HG02938 (cell line): ENCODE measurements at regions not wholly inside any gene's neighbourhood (a gene's known extent, or its start where the extent isn't known, plus 50 kb on each side); places are given as distances from the start of the nearest gene placed in this dataset.
A peak's percentile ranks its signal among the peaks of the same experiment; 100 is the strongest.

Experiments used
- ATAC-seq: cut with Tn5 transposase; IDR thresholded peaks from one replicate; pipeline ENCODE4 v1.9.1; 2021; ENCODE audit warnings: mild to moderate bottlenecking, moderate library complexity; ENCODE audit not compliant: unreplicated experiment

DNA sequence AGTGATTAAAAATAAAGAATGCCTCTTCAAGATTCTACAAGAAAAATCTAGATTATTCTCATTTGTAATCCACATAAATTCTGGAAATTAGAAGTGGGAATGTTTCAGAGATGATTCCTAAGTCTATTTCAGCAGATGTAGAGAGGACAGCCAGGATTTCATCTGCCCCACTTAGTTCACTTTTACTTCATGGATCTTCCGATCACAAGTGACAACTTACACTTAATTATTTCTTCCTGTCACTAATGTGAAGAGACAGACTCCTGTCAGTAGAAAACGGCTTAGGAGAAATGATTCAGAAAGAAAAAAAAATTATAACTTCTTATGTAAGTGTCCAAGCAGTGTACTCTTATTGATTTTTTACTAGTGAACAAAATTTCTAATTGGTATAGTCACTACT lies 368.2 kb upstream of the SMIM30 start:
- ATAC-seq = no peak

DNA sequence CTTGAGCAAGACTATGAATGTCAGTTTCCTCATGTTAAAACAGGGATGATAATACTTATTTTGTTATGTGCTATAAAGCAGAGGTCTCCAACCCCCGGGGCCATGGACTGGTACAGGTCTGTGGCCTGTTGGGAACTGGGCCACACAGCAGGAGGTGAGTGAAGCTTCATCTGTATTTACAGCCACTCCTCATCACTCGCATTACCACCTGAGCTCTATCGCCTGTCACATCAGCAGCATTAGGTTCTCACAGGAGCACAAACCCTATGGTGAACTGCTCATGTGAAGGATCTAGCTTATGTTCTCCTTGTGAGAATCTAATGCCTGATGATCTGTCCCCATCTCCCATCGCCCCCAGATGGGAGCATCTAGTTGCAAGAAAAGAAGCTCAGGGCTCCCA lies 365.3 kb upstream of the SMIM30 start:
- ATAC-seq = no peak

DNA sequence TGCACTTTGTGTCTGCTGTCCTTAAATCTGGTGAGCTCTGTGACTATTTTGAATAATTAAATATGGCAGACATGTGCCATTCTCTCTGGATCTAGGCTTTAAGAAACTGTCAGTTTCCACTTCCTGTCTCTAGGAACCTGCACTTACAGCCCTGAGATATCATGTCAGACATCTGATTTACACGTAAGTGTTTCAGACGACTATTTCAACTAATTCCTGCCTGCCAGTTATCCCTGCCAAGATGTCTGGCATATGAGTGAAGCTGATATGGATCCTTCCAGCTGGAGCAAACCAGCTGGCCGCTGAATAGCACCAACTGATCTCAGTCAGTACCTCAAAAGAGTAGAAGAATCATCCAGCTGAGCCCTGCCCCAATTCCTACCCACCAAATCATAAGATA lies 362.2 kb upstream of the SMIM30 start:
- ATAC-seq = no peak

DNA sequence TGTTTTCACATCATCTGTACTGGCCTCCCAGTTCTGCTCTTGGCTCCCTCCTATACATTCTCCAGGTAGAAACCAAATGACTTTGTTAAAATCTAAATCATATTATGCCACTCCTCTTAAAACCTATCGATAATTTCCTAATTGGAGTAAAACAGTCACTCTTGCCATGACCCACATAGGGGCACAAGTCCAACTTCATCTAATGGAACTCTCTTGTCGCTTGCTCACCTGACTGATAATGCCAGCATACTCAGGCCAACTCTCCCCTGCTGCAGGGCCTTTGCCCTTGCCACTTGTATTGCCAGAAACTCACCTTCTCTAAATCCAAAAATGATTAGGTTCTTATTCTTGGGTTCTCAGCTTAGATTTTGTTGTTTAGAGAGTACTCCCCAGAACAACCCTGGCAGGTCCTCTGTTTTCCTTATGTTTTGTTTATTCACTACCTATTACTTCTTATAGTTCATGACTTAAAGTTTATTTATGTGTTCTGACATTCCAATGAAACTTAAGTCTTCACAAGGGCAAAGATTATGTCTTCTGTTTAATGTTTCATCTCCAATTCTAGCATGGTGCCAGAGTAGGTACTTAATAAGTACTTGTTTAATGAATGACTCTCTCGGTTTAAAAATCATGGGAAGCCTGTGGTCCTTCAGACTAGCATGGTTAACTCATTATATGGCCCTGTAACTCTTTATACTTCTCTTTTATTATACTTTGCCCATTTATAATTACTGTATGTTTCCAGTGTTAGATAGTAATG lies 345.9 kb upstream of the SMIM30 start:
- ATAC-seq = no peak

DNA sequence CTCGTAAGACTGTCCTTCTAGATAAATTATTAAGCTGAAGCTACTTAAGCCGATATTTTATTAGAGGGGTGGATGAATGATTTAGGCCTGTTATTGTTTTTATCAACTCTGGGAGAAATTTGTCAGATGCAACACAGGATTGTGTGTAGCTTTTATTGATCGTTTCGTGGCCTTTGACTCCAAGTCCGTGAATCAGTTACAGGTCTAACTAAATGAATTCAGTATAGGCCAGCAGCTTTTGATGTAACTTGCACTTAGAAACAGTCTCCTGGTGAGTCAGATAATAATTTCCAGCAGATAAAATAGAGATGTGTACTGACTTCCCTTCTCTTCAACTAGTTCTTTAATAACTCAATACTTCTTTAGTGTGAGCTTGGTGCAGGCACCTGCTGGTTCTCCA lies 341.7 kb upstream of the SMIM30 start:
- no peak for ATAC-seq

DNA sequence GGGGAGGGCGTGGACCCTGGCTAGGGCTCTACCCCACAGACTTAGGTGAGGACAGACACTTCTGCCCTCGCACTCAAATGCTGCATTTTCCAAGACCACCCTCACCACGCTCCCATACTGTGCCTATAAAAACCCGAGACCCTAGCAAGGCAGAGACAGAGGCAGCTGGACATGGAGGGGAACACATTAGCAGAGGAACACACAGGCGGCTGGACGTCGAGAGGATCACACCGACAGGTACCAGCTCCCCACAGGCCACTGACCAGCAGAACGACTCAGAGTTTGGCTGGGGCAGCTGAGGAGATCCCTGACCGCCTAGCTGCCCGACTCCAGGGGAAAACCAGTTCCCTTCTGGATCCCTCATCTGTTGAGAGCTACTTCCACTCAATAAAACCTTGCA lies 338.2 kb upstream of the SMIM30 start:
- ATAC-seq = no peak

DNA sequence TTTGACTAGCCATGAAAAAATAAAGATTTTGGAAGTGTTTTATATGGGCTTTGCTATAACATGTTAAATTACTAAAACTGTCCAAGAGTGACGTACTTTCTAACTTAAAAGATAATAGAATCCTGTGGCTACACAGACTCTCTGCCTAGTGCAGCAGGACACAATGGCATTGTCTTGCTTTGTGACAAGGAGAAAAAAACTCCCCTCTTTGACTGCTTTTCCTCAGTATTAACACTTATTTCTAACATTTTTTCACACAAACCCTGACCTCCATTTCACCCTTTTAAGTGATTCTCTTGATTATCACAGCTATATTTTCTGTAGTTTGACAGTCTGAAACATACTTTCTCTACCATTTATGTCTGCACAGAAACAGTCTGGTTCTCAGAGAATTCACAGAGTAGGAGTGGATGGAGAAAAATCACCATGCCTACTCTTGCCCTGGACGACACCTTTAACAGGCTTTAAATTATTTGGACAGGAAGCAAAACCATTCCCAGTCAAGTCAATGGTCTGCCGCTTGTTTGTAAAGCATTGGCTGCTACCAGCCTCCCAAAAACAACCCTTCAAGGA lies 336.3 kb upstream of the SMIM30 start:
- no peak for ATAC-seq

DNA sequence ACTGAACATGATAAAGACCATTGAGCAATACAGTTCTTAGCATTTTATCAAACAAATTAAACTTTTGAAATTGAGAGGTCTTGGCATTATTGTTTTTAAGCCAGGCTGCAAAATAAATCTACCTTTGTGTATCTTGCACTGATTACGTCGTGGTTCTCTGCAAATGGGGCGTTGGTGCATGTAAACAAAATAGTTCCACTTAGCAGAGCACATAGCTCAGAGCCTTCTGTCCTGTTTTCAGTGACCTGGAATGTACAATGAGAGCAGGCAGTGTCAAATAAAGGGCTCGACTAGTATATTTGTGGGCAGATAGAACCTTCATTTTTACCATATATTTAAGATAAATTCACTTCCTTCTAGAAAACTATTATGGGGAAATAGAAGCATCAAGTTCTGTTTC lies 333.9 kb upstream of the SMIM30 start:
- no peak for ATAC-seq

DNA sequence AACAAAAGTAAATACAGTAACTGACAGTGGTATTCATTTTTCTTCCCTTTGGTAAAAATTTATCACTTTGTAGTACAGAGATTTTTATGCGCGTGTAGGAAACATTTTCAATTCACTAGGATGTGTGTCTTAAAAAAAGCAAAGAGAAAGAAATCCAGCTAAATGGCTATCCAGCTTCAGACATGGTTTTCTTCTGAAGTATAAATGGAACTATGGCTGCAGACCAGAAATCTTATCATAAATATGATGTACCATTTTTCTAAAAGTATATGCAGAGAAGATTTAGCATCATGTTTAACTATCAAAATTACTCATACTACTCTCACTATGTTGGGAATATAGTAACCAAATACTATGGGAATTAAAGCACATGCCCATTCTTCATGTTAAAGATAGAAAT lies 328.4 kb upstream of the SMIM30 start:
- ATAC-seq = no peak

DNA sequence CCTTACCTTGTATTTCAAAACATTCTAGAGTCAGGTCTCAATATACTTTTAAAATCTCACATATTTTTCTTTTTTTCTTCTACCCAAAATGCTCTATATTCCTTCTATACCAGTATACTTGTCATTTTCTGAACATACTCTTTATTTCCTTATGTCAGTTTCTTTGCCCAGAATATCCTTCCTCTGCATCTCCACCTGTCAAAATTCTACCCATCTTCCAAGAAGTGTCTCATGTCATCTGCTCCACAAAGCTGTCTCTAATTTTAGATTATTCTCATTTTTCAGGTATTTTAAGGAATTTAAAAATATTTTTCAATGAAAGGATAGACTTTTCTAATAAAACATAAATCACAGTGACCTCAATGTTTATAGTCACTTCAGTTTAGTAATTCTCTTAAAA lies 328.0 kb upstream of the SMIM30 start:
- ATAC-seq = no peak

DNA sequence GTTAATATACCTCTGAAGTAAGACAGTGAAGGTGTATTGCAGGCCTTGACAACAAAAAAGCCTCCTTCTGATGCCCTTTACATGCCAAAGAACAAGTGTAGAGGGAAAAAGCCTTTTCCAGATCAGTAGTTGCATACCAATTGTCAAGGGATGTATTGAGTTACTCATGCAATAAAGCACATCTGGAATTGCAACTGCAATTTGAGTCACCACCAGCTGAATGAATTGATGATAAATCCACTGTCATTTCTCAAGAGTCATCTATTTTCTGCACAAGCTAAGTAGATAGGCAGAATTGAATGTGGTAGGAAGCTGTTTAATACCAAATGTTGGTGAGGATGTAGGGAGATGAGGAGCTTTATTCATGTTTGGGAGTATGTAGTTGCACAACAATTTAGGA lies 325.9 kb upstream of the SMIM30 start:
- ATAC-seq = no peak

DNA sequence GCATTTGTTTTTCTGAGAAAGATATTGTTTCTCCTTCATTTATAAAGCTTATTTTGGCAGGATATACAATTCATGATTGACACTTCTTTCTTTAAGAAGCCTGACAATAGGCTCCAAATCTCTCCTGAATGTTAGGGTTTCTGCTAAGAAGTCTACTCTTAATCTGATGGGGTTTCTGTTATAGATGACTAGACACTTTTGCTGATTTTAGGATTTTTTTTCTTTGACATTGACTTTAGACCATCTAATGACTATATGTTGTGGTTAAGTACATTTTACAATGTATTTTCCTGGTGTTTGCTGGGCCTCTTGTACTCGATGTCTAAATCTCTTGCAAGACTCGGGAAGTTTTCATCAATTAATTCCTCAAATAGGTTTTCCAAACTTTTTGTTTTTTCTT lies 321.8 kb upstream of the SMIM30 start:
- ATAC-seq = no peak

DNA sequence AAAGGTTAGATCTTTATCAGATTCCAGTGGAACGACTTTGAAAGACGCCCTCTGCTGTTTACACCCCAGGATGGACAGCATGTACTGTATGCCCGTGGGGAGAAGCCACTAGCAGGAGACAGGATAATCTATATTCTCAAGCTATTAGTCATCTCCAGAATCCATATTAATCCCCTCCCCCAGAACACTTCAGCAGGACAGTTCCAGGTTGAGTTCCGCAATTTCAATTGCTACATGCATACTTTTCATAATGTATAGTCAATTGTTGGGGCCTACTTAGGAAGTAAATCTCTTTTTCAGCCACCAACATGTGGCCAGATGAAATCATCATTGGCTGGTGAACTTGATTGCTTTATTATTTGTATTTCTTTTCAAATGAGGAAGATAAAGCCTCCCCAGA lies 313.1 kb upstream of the SMIM30 start:
- ATAC-seq = no peak

DNA sequence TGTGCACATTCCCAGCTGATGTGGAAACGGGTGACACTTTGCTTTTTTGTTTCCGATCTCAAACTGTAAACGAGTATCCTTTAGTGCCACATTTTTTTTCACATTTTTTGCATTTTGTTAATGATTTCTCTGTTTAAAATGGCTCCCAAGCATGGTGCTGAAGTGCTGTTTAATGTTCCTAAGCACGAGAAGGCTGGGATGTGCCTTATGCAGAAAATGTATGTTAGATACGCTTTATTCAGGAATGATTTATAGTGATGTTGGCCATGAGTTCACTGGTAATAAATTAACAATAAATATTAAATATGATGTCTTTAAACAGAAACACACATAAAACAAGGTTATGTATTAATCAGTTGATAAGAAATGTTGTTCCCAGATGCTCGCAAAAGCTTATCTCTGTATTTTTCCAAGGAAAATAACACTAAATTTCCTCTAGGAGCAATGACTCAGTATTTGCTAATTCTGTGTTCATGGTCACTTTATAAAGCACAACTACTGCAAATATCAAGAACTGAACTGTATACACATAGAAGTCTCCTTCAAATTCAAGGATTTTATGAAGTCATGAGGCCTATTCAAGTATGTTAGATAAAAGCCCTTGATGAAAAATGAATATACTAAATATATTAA lies 305.9 kb upstream of the SMIM30 start:
- ATAC-seq = no peak

DNA sequence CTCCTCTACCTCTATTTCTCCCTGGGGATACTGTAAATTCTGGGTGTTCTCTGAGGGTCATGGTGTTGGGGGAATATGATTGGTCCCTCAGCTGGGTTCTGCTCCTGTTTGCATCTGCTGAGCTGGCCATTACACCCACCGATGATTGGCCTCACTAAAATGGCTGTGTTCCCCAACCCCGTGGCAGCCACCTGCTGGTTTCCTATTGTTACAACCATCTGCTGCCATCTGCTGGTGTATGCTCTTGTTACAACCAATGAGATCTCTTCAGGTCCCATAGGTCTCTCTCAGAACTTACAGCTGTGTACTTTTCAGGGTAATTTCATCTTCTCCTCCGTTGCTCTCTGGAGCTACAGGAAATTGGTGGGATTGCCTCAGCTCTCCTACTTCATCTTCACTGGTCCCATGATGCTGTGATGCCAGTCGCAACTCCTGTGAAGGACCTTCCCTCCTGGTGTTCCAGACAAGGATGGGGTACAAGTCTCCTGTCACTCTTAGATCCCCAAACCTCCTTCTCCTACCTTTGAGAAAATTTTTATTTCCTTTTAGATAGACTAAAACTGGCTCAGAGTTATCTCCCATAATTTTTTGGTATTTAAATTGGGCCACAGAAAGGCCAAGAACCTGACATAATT lies 303.5 kb upstream of the SMIM30 start:
- peak; percentile 100 for ATAC-seq

DNA sequence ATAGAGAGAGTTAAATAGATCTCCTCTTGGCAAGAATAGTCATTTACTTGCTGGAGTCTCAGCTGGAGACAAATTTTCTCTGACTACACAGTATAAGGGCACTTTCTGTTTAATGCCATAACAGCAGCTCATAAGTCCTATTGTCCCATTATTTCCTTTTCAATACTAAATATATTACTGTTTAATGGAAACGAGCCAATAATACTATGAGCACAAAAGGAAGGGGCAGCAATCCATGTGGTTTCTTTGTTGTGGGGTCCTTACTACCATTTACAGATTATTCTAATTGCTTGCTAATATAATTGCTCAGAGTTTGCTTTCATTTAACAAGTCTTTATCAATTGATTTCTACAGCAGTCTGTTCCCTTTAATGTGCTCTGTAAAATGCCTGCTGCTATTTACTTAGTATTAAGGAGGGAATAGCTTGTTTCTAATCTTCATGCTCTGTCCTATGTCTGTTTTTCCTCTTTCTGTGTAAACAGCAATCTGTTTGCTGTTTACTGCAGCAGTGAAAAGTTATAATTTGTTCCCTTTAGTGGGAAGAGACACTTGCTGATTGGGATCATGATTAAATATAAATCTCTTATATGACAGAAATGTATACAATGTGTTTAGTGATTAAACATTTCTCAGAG lies 296.2 kb upstream of the SMIM30 start:
- no peak for ATAC-seq

DNA sequence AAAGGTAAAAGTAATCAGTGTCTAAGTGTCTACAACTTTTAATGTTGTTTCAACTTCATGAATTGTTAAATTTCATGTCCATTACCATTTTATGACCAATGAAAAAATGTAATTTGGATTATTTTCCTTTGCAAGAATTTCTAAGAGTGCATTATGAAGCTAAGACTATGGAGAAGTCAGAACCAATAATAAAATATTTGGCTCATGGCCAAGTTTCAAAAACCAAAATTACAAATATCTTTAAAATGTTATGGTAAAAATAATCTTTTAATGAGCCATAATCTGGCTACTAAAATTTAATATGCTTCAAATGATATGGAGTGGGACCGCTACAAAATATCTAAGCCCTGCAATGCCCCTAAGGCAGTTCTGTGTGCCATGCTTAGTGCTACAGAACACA lies 294.1 kb upstream of the SMIM30 start:
- no peak for ATAC-seq

DNA sequence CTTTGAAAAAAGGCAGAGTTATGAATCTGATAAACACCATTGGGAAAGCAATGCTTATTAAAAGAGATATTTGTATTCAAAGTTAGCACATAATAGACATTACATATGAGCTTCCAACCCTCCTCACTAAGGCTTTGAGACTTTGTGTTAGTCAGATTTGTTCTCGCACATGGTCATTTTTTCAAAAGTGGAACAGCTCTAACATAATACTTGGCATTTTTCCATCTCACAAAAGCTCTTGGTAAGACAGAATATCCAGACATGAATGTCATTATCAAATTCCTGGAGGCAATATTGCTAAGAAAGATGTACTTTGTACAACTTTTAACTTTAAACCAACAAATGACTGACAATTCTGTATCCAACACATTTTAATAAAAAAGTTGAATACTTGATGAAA lies 292.4 kb upstream of the SMIM30 start:
- no peak for ATAC-seq

DNA sequence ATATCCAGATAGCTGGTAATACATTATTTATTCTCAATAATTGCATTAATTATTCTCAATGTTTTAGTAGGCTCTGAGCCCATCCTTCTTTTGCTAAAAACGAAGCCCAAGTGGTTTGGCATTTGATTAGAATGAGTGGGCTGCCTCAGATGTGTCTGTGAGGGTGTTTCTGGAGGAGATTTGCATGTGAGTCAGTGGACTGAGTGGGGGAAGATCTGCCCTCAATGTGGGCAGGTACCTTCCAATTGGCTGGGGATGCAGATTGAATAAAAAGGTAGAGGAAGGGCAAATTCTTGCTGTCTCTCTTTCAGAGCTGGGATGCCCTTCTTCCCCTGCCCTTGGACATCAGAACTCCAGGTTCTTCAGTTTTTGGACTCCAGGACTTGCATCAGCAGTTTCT lies 290.6 kb upstream of the SMIM30 start:
- ATAC-seq = no peak

DNA sequence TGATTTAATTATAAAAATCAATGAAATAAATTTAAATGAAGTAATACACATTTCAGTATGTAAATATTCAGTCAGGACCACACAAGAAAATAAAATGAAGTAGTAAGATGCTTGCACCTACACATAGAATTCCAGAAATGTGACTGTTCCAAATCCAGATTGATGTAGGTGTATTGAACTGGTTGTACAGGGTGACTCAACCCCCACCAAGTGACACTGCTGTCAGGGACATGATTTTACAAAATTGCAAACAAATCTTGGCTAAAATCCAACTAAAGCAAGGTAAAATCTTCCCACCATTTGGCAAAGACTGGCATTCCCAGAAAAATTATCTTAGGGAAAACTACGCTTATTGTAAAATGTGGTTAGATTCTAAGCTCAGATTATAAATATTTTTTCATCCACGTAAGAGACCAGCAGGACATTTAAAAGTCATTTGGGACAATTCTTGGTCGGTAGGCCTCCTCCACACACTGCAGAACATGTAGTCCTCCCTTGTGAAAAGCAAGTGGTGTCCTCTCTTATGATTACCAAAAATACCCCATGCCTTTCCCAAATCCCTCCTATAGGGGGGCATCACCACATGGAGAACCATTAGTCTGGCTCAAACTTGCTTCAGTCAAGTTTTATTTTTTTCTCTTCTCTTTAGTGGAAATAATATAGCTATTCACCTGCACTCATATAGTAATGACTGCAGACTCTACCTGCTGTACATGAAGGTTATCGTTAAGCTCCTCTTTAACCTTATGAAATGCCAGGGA lies 287.1 kb upstream of the SMIM30 start:
- no peak for ATAC-seq

DNA sequence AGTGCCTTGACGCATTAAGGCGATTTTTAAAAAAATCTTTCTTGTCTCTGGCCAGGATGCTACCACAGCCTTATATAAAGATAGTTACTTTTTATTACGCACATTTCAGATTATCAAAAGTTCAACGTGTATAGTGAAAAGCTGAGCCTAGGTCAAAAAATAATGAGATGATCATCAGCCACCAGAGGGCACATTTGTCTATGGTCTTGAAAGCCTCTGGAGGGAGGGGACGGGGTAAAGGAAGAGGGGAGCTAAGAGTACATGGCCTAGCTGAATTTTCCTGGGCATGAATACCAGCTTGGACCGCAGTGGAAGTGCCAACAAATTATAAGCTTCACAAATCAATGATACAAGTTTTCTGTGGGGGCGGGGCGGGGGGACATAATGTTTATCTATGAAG lies 285.9 kb upstream of the SMIM30 start:
- ATAC-seq = no peak
